K562 (cell line): ENCODE measurements at regions not wholly inside any gene's neighbourhood (a gene's known extent, or its start where the extent isn't known, plus 50 kb on each side); places are given as distances from the start of the nearest gene placed in this dataset.

Source experiments
- ATAC-seq: fragments of 200-7000 bp; cut with Tn5 transposase; 3 replicates; pipeline ENCODE4 v1.9.1; 2020; ENCODE audit warnings: moderate library complexity
- BruUV-seq: library from RNA; stranded (reverse); fragments of 400-500 nt; replicated peaks from 2 replicates; lab custom pipeline; 2021; lab: Mats Ljungman, UMichigan
- CTCF ChIA-PET: fragments of 300-600 bp; formaldehyde crosslinking; extraction: SDS; loops from one replicate; lab custom pipeline; 2021; ENCODE audit warnings: low intra/inter-chr PET ratio; lab: Yijun Ruan, JAX
- POLR2A ChIA-PET: fragments of 300-600, 350-650 bp; sonication (Branson Sonifier 250); formaldehyde crosslinking; extraction: SDS; loops from one replicate; lab custom pipeline; 2021; ENCODE audit warnings: antibody characterized with exemption, inconsistent platforms; lab: Yijun Ruan, JAX
- DNase-seq, 4 experiments: peaks; one replicate each; pipeline versions ENCODE4 v3.0.0 to v3.0.0-alpha.2; 2011 to 2018; ENCODE audit warnings: low spot score in 3 of 4, mixed read lengths in 3 of 4; ENCODE audit errors: extremely low read depth in 1 of 4
- FAIRE-seq: peaks from 2 replicates; lab custom pipeline; 2011; peaks lifted over from hg19 to GRCh38; lab: Jason Lieb, UNC
- H2AFZ ChIP-seq: 2 replicates; pipeline ENCODE4 v1.6.0; 2011; ENCODE audit warnings: low read depth, low read length, control low read depth, inconsistent platforms
- H3K27ac ChIP-seq: fragments of 200-600 bp; 3 replicates; pipeline ENCODE4 v1.8.0; 2011; ENCODE audit warnings: low read depth, mild to moderate bottlenecking, control low read depth, inconsistent platforms, low read length, moderate library complexity, mixed read lengths; ENCODE audit errors: extremely low read depth
- H3K27me3 ChIP-seq, 2 experiments: fragments of 300-600 bp in 1 of 2; 2 replicates in 1 of 2; 3 replicates in 1 of 2; pipeline versions ENCODE4 v1.6.0 to v1.8.0; 2011; ENCODE audit warnings: inconsistent platforms in 2 of 2, low read length in 2 of 2, mild to moderate bottlenecking in 1 of 2, mixed read lengths in 1 of 2, moderate library complexity in 1 of 2; ENCODE audit not compliant: control insufficient read depth in 2 of 2, insufficient read depth in 2 of 2
- H3K36me3 ChIP-seq: fragments of 300-600 bp; 3 replicates; pipeline ENCODE4 v1.8.0; 2011; ENCODE audit warnings: mild to moderate bottlenecking, low read length, inconsistent platforms; ENCODE audit not compliant: control insufficient read depth, insufficient read depth
- H3K4me1 ChIP-seq, 2 experiments: fragments of 200-600 bp in 1 of 2; replicated peaks in 1 of 2; 2 replicates in 1 of 2; 3 replicates in 1 of 2; pipeline versions ENCODE4 v1.5.1 to v1.8.0; 2011; ENCODE audit warnings: inconsistent platforms in 2 of 2, low read length in 2 of 2, mild to moderate bottlenecking in 1 of 2, mixed read lengths in 1 of 2, moderate library complexity in 1 of 2; ENCODE audit not compliant: control insufficient read depth in 2 of 2, insufficient read depth in 2 of 2
- H3K4me2 ChIP-seq: 2 replicates; pipeline ENCODE4 v1.6.1; 2011; ENCODE audit warnings: low read length, control low read depth, inconsistent platforms, mixed read lengths; ENCODE audit not compliant: insufficient read depth
- H3K4me3 ChIP-seq: fragments of 200-600 bp; sonication (generic), shearing (Covaris generic); 2 replicates; pipeline ENCODE4 v1.5.1; 2016; ENCODE audit warnings: control low read depth, inconsistent platforms
- H3K79me2 ChIP-seq: fragments of 200-600 bp; 3 replicates; pipeline ENCODE4 v1.8.0; 2011; ENCODE audit warnings: low read length, inconsistent platforms; ENCODE audit not compliant: control insufficient read depth, insufficient read depth
- H3K9ac ChIP-seq, 2 experiments: 2 replicates each; pipeline versions ENCODE4 v1.6.0 to v1.6.1; 2011; ENCODE audit warnings: low read depth in 2 of 2, low read length in 2 of 2, control low read depth in 1 of 2, inconsistent platforms in 1 of 2, mild to moderate bottlenecking in 1 of 2, mixed read lengths in 1 of 2; ENCODE audit not compliant: insufficient read depth in 1 of 2
- H3K9me1 ChIP-seq: one replicate; pipeline ENCODE4 v1.6.0; 2011; ENCODE audit warnings: inconsistent platforms, mild to moderate bottlenecking, low read length, moderate library complexity; ENCODE audit not compliant: control insufficient read depth, insufficient read depth
- H3K9me3 ChIP-seq: replicated peaks from 2 replicates; pipeline ENCODE4 v1.5.1; 2011; ENCODE audit warnings: low read depth, low read length, inconsistent platforms; ENCODE audit not compliant: control insufficient read depth, insufficient read depth
- H4K20me1 ChIP-seq: replicated peaks from 2 replicates; pipeline ENCODE4 v1.6.1; 2011; ENCODE audit warnings: low read length, inconsistent platforms, mixed read lengths; ENCODE audit not compliant: control insufficient read depth, insufficient read depth
- BRD4 ChIP-seq: fragments of 200-600 bp; sonication (generic); IDR thresholded peaks from 2 replicates; pipeline ENCODE4 v1.6.1; 2017; ENCODE audit warnings: inconsistent platforms
- ELF2 ChIP-seq: fragments of 250-450 bp; sonication (Bioruptor Pico); IDR thresholded peaks from 2 replicates; pipeline ENCODE4 v1.5.0; 2021; ENCODE audit warnings: mild to moderate bottlenecking
- ETS2 ChIP-seq: IDR thresholded peaks from 2 replicates; pipeline ENCODE4 v1.6.1; 2016; ENCODE audit warnings: borderline replicate concordance, missing genetic modification characterization, mild to moderate bottlenecking, moderate library complexity, missing compliant biosample characterization; ENCODE audit not compliant: poor library complexity, severe bottlenecking
- EZH2 ChIP-seq: IDR thresholded peaks from 2 replicates; pipeline ENCODE4 v1.6.1; 2012; ENCODE audit warnings: low read depth, mild to moderate bottlenecking, inconsistent platforms, low read length, borderline replicate concordance
- FOXM1 ChIP-seq, 2 experiments: fragments of 450-650 bp in 1 of 2; sonication (generic) in 1 of 2; formaldehyde crosslinking in 1 of 2; IDR thresholded peaks; 2 replicates each; pipeline versions ENCODE4 v1.6.1 to v1.9.0; 2017 to 2022; ENCODE audit warnings: low read depth in 2 of 2, mild to moderate bottlenecking in 2 of 2, missing genetic modification reagents in 1 of 2, moderate library complexity in 1 of 2
- GTF2E2 ChIP-seq: fragments of 200-800 bp; sonication (Bioruptor generic); IDR thresholded peaks from 2 replicates; pipeline ENCODE4 v1.6.1; 2016; ENCODE audit warnings: missing genetic modification characterization, missing compliant biosample characterization
- NCOA1 ChIP-seq: fragments of 450-650 bp; IDR thresholded peaks from 2 replicates; pipeline ENCODE4 v1.6.1; 2016; ENCODE audit warnings: low read depth
- RBM39 ChIP-seq: fragments of 200-400 bp; formaldehyde crosslinking; optimal IDR thresholded peaks from 2 replicates; pipeline ENCODE3; 2018; ENCODE audit warnings: low read depth, low read length
- TAF1 ChIP-seq: IDR thresholded peaks from 2 replicates; pipeline ENCODE4 v1.6.1; 2011; ENCODE audit warnings: mild to moderate bottlenecking, low read length, moderate library complexity; ENCODE audit not compliant: insufficient read depth, control insufficient read depth, severe bottlenecking; ENCODE audit errors: extremely low read depth
- ZNF24 ChIP-seq: fragments of 450-650 bp; IDR thresholded peaks from 2 replicates; pipeline ENCODE4 v1.6.1; 2016
- ZNF584 ChIP-seq: fragments of 200-800 bp; sonication (Bioruptor generic); IDR thresholded peaks from 2 replicates; pipeline ENCODE4 v1.6.1; 2016; ENCODE audit warnings: low read depth, mild to moderate bottlenecking, missing genetic modification characterization, missing compliant biosample characterization
- ZNF707 ChIP-seq: fragments of 250-450 bp; sonication (Bioruptor Pico); conservative IDR thresholded peaks from 2 replicates; pipeline ENCODE4 v1.8.0; 2022; ENCODE audit warnings: inconsistent platforms, mild to moderate bottlenecking, moderate library complexity
- WGBS: fragments of 100-300 bp; shearing (Covaris generic); methylation state at CpG from one replicate; pipeline ENCODE4 v1.1.6; 2016; ENCODE audit warnings: low coverage, mixed read lengths; ENCODE audit not compliant: insufficient coverage; ENCODE audit errors: missing lambda C conversion rate; 5-methylcytosine and 5-hydroxymethylcytosine counted together
- in situ Hi-C: fragments of 300-500 bp; cut with MboI; formaldehyde crosslinking; loops from 4 replicates; pipeline ENCODE4 v1.15.0; 2018; ENCODE audit warnings: inconsistent platforms, mixed read lengths
- intact Hi-C: fragments of 100-400 bp; cut with micrococcal nuclease; formaldehyde crosslinking; loops from 2 replicates; pipeline ENCODE4 v1.14.2; 2022
- TF ChIP-seq, protein P1 (sequence below): sonication (generic); formaldehyde crosslinking; IDR thresholded peaks from 2 replicates; pipeline ENCODE4 v1.8.0; 2022; ENCODE audit warnings: mild to moderate bottlenecking, missing genetic modification reagents

- POLR2A ChIA-PET = interaction anchor here (1.1 kb wide), 1 partner anchor 11 kb away, joined by 5 read pairs; no protein-coding TSS in a partner anchor
- no peaks in the 10 kb centered on the region for H3K4me1 ChIP-seq
- in situ Hi-C loops = no loop called here
- no peaks in the 10 kb centered on the region for H3K9me1 ChIP-seq
- WGBS = 0% methylated on average over 6 of the region's 11 CpGs
- H3K4me2 ChIP-seq = no peak overlapping the region
- intact Hi-C loops = no loop called here
- H3K79me2 ChIP-seq = no peaks in the 10 kb centered on the region
- no peak overlapping the region for H3K9ac ChIP-seq
- no TSS peak for BruUV-seq
- ATAC-seq (no peak), DNase-seq (no peak), FAIRE-seq (no peak)
- CTCF ChIA-PET = no interaction called here
- no peak overlapping the region for H3K4me3 ChIP-seq
- no peaks in the 10 kb centered on the region for H4K20me1 ChIP-seq
- H3K27ac ChIP-seq = no peak overlapping the region
- no peaks in the 10 kb centered on the region for H3K27me3 ChIP-seq
- H3K9me3 ChIP-seq = no peaks in the 10 kb centered on the region
- H3K36me3 ChIP-seq = no peaks in the 10 kb centered on the region
- H2AFZ ChIP-seq = no peak overlapping the region
- no peak for TF ChIP-seq ZNF24
- no peak for TF ChIP-seq ZNF707
- no peak for TF ChIP-seq ELF2
- TF ChIP-seq, protein P1, sequence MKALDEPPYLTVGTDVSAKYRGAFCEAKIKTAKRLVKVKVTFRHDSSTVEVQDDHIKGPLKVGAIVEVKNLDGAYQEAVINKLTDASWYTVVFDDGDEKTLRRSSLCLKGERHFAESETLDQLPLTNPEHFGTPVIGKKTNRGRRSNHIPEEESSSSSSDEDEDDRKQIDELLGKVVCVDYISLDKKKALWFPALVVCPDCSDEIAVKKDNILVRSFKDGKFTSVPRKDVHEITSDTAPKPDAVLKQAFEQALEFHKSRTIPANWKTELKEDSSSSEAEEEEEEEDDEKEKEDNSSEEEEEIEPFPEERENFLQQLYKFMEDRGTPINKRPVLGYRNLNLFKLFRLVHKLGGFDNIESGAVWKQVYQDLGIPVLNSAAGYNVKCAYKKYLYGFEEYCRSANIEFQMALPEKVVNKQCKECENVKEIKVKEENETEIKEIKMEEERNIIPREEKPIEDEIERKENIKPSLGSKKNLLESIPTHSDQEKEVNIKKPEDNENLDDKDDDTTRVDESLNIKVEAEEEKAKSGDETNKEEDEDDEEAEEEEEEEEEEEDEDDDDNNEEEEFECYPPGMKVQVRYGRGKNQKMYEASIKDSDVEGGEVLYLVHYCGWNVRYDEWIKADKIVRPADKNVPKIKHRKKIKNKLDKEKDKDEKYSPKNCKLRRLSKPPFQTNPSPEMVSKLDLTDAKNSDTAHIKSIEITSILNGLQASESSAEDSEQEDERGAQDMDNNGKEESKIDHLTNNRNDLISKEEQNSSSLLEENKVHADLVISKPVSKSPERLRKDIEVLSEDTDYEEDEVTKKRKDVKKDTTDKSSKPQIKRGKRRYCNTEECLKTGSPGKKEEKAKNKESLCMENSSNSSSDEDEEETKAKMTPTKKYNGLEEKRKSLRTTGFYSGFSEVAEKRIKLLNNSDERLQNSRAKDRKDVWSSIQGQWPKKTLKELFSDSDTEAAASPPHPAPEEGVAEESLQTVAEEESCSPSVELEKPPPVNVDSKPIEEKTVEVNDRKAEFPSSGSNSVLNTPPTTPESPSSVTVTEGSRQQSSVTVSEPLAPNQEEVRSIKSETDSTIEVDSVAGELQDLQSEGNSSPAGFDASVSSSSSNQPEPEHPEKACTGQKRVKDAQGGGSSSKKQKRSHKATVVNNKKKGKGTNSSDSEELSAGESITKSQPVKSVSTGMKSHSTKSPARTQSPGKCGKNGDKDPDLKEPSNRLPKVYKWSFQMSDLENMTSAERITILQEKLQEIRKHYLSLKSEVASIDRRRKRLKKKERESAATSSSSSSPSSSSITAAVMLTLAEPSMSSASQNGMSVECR = no peak
- no peak for TF ChIP-seq ZNF584 (CRISPR knock-in tag)
- no peak for TF ChIP-seq TAF1
- no peak for TF ChIP-seq GTF2E2
- no peak for TF ChIP-seq ETS2 (tag)
- TF ChIP-seq RBM39 = no peak
- TF ChIP-seq FOXM1 (IDR thresholded peaks at IDR 0.05; ENCODE audit: low read depth) = no peak
- TF ChIP-seq FOXM1 (CRISPR knock-in tag; IDR thresholded peaks at IDR 0.05; ENCODE audit: low read depth) = no peak
- TF ChIP-seq EZH2 = no peak
- no peak for TF ChIP-seq NCOA1
- TF ChIP-seq BRD4 = no peak
Measured at GRCh38 chr13:111595791-111596190, 275.3 kb downstream of the TEX29 start.
